Endothelial cell of umbilical vein (primary cell): ENCODE measurements at regions not wholly inside any gene's neighbourhood (a gene's known extent, or its start where the extent isn't known, plus 50 kb on each side); places are given as distances from the start of the nearest gene placed in this dataset.

Experiments used
- BruUV-seq: library from RNA; stranded (reverse); fragments of 400-500 nt; replicated peaks from 2 replicates; lab custom pipeline; 2021; lab: Mats Ljungman, UMichigan
- CTCF ChIA-PET: fragments of 300-600, 350-600 bp; sonication (Branson Sonifier 250); formaldehyde crosslinking; loops from one replicate; lab custom pipeline; 2021; ENCODE audit warnings: antibody characterized with exemption, inconsistent platforms; lab: Charles Lee
- POLR2A ChIA-PET: fragments of 300-600, 350-600 bp; sonication (Branson Sonifier 250); formaldehyde crosslinking; loops from one replicate; lab custom pipeline; 2021; ENCODE audit warnings: antibody characterized with exemption, inconsistent platforms; lab: Charles Lee
- DNase-seq: peaks from one replicate; pipeline ENCODE4 v3.0.0-alpha.2; 2011; ENCODE audit warnings: low read depth, low spot score
- FAIRE-seq: peaks from 2 replicates; lab custom pipeline; 2011; peaks lifted over from hg19 to GRCh38; lab: Jason Lieb, UNC
- H2AFZ ChIP-seq: 2 replicates; pipeline ENCODE4 v1.6.0; 2012; ENCODE audit warnings: low read depth, low read length, control low read depth, inconsistent platforms
- H3K27ac ChIP-seq: 2 replicates; pipeline ENCODE4 v1.5.1; 2011; ENCODE audit warnings: low read depth, mild to moderate bottlenecking, control low read depth, low read length, moderate library complexity; ENCODE audit not compliant: insufficient read depth
- H3K27me3 ChIP-seq, 2 experiments: 2 replicates each; pipeline versions ENCODE4 v1.6.0 to v1.6.1; 2011; ENCODE audit warnings: low read length in 2 of 2, mixed read lengths in 1 of 2; ENCODE audit not compliant: control insufficient read depth in 2 of 2, insufficient read depth in 2 of 2
- H3K36me3 ChIP-seq, 2 experiments: 2 replicates in 1 of 2; 3 replicates in 1 of 2; pipeline ENCODE4 v1.5.1; 2011; ENCODE audit warnings: low read length in 2 of 2, mild to moderate bottlenecking in 1 of 2, moderate library complexity in 1 of 2; ENCODE audit not compliant: control insufficient read depth in 2 of 2, insufficient read depth in 2 of 2; ENCODE audit errors: extremely low read depth in 1 of 2
- H3K4me1 ChIP-seq: 3 replicates; pipeline ENCODE4 v1.5.1; 2011; ENCODE audit warnings: mild to moderate bottlenecking, low read length; ENCODE audit not compliant: control insufficient read depth, insufficient read depth; ENCODE audit errors: extremely low read depth
- H3K4me2 ChIP-seq: 2 replicates; pipeline ENCODE4 v1.6.1; 2011; ENCODE audit warnings: low read length, control low read depth, mixed read lengths; ENCODE audit not compliant: insufficient read depth
- H3K4me3 ChIP-seq, 3 experiments: fragments of 200-600 bp in 1 of 3; sonication (generic), shearing (Covaris generic) in 1 of 3; replicated peaks in 1 of 3; 2 replicates each; pipeline ENCODE4 v1.5.1; 2011 to 2016; ENCODE audit warnings: control low read depth in 3 of 3, low read length in 3 of 3, mild to moderate bottlenecking in 2 of 3, inconsistent platforms in 1 of 3, low read depth in 1 of 3, moderate library complexity in 1 of 3; ENCODE audit not compliant: insufficient read depth in 1 of 3
- H3K79me2 ChIP-seq: 2 replicates; pipeline ENCODE4 v1.6.0; 2012; ENCODE audit warnings: low read length, inconsistent platforms; ENCODE audit not compliant: control insufficient read depth, insufficient read depth
- H3K9ac ChIP-seq: replicated peaks from 2 replicates; pipeline ENCODE3; 2011; ENCODE audit warnings: low read length, control low read depth; ENCODE audit not compliant: insufficient read depth; ENCODE audit errors: extremely low read depth
- H3K9me1 ChIP-seq: replicated peaks from 3 replicates; pipeline ENCODE4 v1.6.0; 2011; ENCODE audit warnings: mild to moderate bottlenecking, low read length; ENCODE audit not compliant: control insufficient read depth, insufficient read depth; ENCODE audit errors: extremely low read depth
- H3K9me3 ChIP-seq: replicated peaks from 2 replicates; pipeline ENCODE4 v1.5.1; 2012; ENCODE audit warnings: low read length, inconsistent platforms; ENCODE audit not compliant: control insufficient read depth, insufficient read depth
- H4K20me1 ChIP-seq: replicated peaks from 2 replicates; pipeline ENCODE3; 2011; ENCODE audit warnings: mild to moderate bottlenecking, low read length; ENCODE audit not compliant: control insufficient read depth, insufficient read depth; ENCODE audit errors: extremely low read depth
- EZH2 ChIP-seq: IDR thresholded peaks from 2 replicates; pipeline ENCODE4 v1.6.1; 2012; ENCODE audit warnings: borderline replicate concordance, low read depth, mild to moderate bottlenecking, moderate library complexity, low read length, inconsistent platforms; ENCODE audit not compliant: severe bottlenecking
- FOS ChIP-seq: IDR thresholded peaks from 2 replicates; pipeline ENCODE4 v1.6.1; 2011; ENCODE audit warnings: mild to moderate bottlenecking, low read length, moderate library complexity, borderline replicate concordance; ENCODE audit not compliant: insufficient read depth
- GATA2 ChIP-seq: IDR thresholded peaks from 2 replicates; pipeline ENCODE4 v1.7.0; 2011; ENCODE audit warnings: low read depth, mild to moderate bottlenecking, moderate library complexity, mixed read lengths, low read length; ENCODE audit not compliant: insufficient read length, insufficient read depth
- JUN ChIP-seq: IDR thresholded peaks from 2 replicates; pipeline ENCODE4 v1.6.1; 2011; ENCODE audit warnings: borderline replicate concordance, low read depth; ENCODE audit not compliant: insufficient read length, insufficient read depth
- MAX ChIP-seq: IDR thresholded peaks from 2 replicates; pipeline ENCODE4 v1.6.1; 2011; ENCODE audit not compliant: insufficient read depth, insufficient read length
- MYC ChIP-seq: IDR thresholded peaks from one replicate; pipeline ENCODE4 v1.6.1; 2011; ENCODE audit warnings: mild to moderate bottlenecking, low read depth, low read length
- POLR2A ChIP-seq: IDR thresholded peaks from 2 replicates; pipeline ENCODE4 v1.6.1; 2012; ENCODE audit warnings: low read depth, mild to moderate bottlenecking, control low read depth, low read length
- POLR2AphosphoS5 ChIP-seq: IDR thresholded peaks from 2 replicates; pipeline ENCODE4 v1.6.1; 2012; ENCODE audit warnings: low read depth, mild to moderate bottlenecking, control low read depth, low read length, moderate library complexity; ENCODE audit not compliant: insufficient read depth
- dilution Hi-C: fragments of 300-500 bp; cut with MboI; formaldehyde crosslinking; loops from one replicate; pipeline ENCODE4 v1.15.0; 2019; ENCODE audit warnings: low sequenced_read_pairs; ENCODE audit not compliant: extremely low pct_ligation_motif_present
- intact Hi-C: fragments of 100-400 bp; cut with micrococcal nuclease; formaldehyde crosslinking; loops from one replicate; pipeline ENCODE4 v1.10.0; 2022
- TF ChIP-seq, protein P1 (sequence below), 2 donors: IDR thresholded peaks; 1 replicate in 1 of 2; 2 replicates in 1 of 2; pipeline ENCODE4 v1.5.1; 2011; ENCODE audit warnings: low read length in 2 of 2, mild to moderate bottlenecking in 2 of 2, moderate library complexity in 2 of 2, control low read depth in 1 of 2, inconsistent platforms in 1 of 2, low read depth in 1 of 2; ENCODE audit not compliant: insufficient read depth in 1 of 2; ENCODE audit errors: extremely low read depth in 1 of 2

DNA sequence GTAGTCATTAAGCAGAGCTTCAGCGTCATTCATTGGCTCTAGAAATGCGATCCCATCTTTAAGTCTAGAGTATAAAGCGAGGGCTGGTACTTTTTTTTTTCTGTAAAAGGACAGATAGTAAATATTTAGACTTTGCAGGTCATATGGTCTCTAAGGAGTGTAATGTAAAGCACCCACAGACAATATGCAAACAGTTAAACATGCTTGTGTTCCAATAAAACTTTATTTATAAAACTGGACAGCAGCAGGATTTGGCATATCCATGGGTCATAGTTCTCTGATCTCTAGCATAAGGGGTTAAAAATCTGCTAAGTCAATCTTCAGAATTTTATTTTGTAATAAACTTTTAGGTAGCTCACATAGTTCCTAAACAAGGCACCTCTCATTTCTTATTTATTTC, 226.8 kb upstream of the TBC1D5 start:
- Histone ChIP-seq H3K27ac (no peak overlapping the region), H3K4me2 (no peak overlapping the region), H2AFZ (no peak overlapping the region), H3K36me3 (no peaks in the 10 kb centered on the region), H3K4me1 (no peaks in the 10 kb centered on the region), H3K9ac (no peak overlapping the region), H3K9me1 (no peaks in the 10 kb centered on the region), H3K4me3 (no peak overlapping the region), H3K9me3 (no peaks in the 10 kb centered on the region), H3K27me3 (no peaks in the 10 kb centered on the region), H3K79me2 (no peaks in the 10 kb centered on the region), H4K20me1 (no peaks in the 10 kb centered on the region)
- BruUV-seq, result no TSS peak
- no peak for FAIRE-seq
- CTCF ChIA-PET, result no interaction called here
- DNase-seq, result no peak
- POLR2A ChIA-PET, result no interaction called here
- intact Hi-C loops (no loop called here), dilution Hi-C loops (no loop called here)
- TF ChIP-seq EZH2 (no peak), MAX (no peak), GATA2 (no peak), POLR2A (no peak), FOS (no peak), MYC (no peak), POLR2AphosphoS5 (no peak), JUN (no peak)
- TF ChIP-seq, protein P1, sequence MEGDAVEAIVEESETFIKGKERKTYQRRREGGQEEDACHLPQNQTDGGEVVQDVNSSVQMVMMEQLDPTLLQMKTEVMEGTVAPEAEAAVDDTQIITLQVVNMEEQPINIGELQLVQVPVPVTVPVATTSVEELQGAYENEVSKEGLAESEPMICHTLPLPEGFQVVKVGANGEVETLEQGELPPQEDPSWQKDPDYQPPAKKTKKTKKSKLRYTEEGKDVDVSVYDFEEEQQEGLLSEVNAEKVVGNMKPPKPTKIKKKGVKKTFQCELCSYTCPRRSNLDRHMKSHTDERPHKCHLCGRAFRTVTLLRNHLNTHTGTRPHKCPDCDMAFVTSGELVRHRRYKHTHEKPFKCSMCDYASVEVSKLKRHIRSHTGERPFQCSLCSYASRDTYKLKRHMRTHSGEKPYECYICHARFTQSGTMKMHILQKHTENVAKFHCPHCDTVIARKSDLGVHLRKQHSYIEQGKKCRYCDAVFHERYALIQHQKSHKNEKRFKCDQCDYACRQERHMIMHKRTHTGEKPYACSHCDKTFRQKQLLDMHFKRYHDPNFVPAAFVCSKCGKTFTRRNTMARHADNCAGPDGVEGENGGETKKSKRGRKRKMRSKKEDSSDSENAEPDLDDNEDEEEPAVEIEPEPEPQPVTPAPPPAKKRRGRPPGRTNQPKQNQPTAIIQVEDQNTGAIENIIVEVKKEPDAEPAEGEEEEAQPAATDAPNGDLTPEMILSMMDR (IDR thresholded peaks at IDR 0.05; ENCODE audit: extremely low read depth in 1 of 2, insufficient read depth in 1 of 2, low read depth in 1 of 2, low read length in 2 of 2), result no peak
